NAMALWA (cell line): ENCODE measurements at regions not wholly inside any gene's neighbourhood (a gene's known extent, or its start where the extent isn't known, plus 50 kb on each side); places are given as distances from the start of the nearest gene placed in this dataset.
"Not testable (repeated sequence)": the region's sequence is repeated elsewhere in the genome, so short reads cannot be mapped to it uniquely, and the experiment has no call there.

ENCODE experiments used
- DNase-seq: peaks from one replicate; pipeline ENCODE4 v3.0.0-alpha.2; 2015; ENCODE audit warnings: low spot score

- DNase-seq: no peak
These were observed 666.7 kb upstream of the MIR17HG start for GRCh38 chr13:90680826-90681225.

- no peak for DNase-seq
These were observed 663.8 kb upstream of the MIR17HG start for GRCh38 chr13:90683711-90684131.

- DNase-seq: no peak
These were observed 661.0 kb upstream of the MIR17HG start for GRCh38 chr13:90686442-90686841.

GRCh38 chr13:90689111-90689510 is 658.4 kb upstream of the MIR17HG start:
- DNase-seq: no peak

GRCh38 chr13:90690458-90691080 is 656.9 kb upstream of the MIR17HG start:
- no peak for DNase-seq

GRCh38 chr13:90696254-90696653 is 651.2 kb upstream of the MIR17HG start:
- no peak for DNase-seq

GRCh38 chr13:90696656-90697055 is 650.8 kb upstream of the MIR17HG start:
- no peak for DNase-seq

- no peak for DNase-seq
These were observed 647.1 kb upstream of the MIR17HG start for GRCh38 chr13:90700340-90700739.

GRCh38 chr13:90701264-90701663 is 646.2 kb upstream of the MIR17HG start:
- no peak for DNase-seq

GRCh38 chr13:90702050-90702449 is 645.4 kb upstream of the MIR17HG start:
- no peak for DNase-seq

- DNase-seq: no peak
These were observed 640.9 kb upstream of the MIR17HG start for GRCh38 chr13:90706631-90707030.

- no peak for DNase-seq
These were observed 639.4 kb upstream of the MIR17HG start for GRCh38 chr13:90708128-90708527.

GRCh38 chr13:90709319-90709718 is 638.2 kb upstream of the MIR17HG start:
- no peak for DNase-seq

GRCh38 chr13:90710164-90710759 is 637.2 kb upstream of the MIR17HG start:
- no peak for DNase-seq

- peak; percentile 30 for DNase-seq
These were observed 633.9 kb upstream of the MIR17HG start for GRCh38 chr13:90713441-90714133.

GRCh38 chr13:90715485-90715884 is 632.0 kb upstream of the MIR17HG start:
- DNase-seq: no peak

GRCh38 chr13:90717451-90717936 is 630.0 kb upstream of the MIR17HG start:
- no peak for DNase-seq

GRCh38 chr13:90719461-90719860 is 628.0 kb upstream of the MIR17HG start:
- DNase-seq: no peak

GRCh38 chr13:90721937-90722336 is 625.5 kb upstream of the MIR17HG start:
- DNase-seq: no peak

- DNase-seq: no peak
These were observed 624.1 kb upstream of the MIR17HG start for GRCh38 chr13:90723381-90723780.

GRCh38 chr13:90726375-90726774 is 621.1 kb upstream of the MIR17HG start:
- DNase-seq: no peak

- DNase-seq: peak; percentile 51
These were observed 615.4 kb upstream of the MIR17HG start for GRCh38 chr13:90732049-90732448.

- DNase-seq: not testable (repeated sequence)
These were observed 613.0 kb upstream of the MIR17HG start for GRCh38 chr13:90734497-90734896.
